ENCODE measurements at regions not wholly inside any gene's neighbourhood (a gene's known extent, or its start where the extent isn't known, plus 50 kb on each side); places are given as distances from the start of the nearest gene placed in this dataset.

DNA sequence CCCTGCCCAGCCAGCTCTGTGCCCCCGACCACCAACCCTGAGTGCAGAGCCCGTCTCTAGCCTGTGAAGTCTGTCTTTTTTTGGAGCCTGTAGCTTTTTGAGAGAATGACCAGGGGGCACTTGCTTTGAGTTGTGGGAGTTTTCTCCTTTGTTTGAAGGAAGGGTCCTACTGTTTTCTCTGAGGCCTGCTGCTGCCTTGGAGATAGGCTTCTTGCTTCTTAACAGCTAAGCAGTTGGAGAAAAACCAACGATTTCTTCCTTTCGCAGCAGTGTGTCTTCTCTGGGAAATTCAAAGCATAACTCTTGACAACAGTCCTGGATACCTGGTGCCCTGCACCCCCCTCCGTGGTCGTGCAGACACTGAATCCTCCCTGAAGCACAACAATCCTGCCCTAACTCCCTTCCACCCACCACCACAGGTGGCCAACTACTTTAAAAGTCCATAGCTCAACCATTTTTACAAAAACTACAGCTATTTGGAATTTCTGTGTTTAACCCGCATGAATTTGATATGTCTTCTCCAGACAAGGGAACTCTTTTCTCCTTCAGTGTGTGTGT is 61.0 kb downstream of the FAM50B start:
- ChIA-PET POLR2A (no interaction called here), CTCF (ENCODE audit: low intra/inter-chr PET ratio) (no interaction called here)
- no peak overlapping the region for H2AFZ ChIP-seq (ENCODE audit: low read depth, low read length)
- no peaks in the 10 kb centered on the region for H3K79me2 ChIP-seq (ENCODE audit: control insufficient read depth, insufficient read depth, low read length)
- no peaks in the 10 kb centered on the region for H3K36me3 ChIP-seq (ENCODE audit: control insufficient read depth, insufficient read depth, low read length)
- H3K9me3 ChIP-seq (replicated peaks; ENCODE audit: control insufficient read depth, insufficient read depth, low read depth, low read length) = no peaks in the 10 kb centered on the region
- no peaks in the 10 kb centered on the region for H4K20me1 ChIP-seq (replicated peaks; ENCODE audit: control insufficient read depth, insufficient read depth, low read length)
- WGBS (ENCODE audit: insufficient coverage, low coverage, missing lambda C conversion rate) = 52% methylated on average over 7 of the region's 7 CpGs
- peaks cover 9% of the 10 kb centered on the region for H3K9me1 ChIP-seq (ENCODE audit: control insufficient read depth, insufficient read depth, low read length)
- no peak for TF ChIP-seq ZBTB17 (CRISPR knock-in tag; IDR thresholded peaks at IDR 0.05)
- TF ChIP-seq, protein P1, sequence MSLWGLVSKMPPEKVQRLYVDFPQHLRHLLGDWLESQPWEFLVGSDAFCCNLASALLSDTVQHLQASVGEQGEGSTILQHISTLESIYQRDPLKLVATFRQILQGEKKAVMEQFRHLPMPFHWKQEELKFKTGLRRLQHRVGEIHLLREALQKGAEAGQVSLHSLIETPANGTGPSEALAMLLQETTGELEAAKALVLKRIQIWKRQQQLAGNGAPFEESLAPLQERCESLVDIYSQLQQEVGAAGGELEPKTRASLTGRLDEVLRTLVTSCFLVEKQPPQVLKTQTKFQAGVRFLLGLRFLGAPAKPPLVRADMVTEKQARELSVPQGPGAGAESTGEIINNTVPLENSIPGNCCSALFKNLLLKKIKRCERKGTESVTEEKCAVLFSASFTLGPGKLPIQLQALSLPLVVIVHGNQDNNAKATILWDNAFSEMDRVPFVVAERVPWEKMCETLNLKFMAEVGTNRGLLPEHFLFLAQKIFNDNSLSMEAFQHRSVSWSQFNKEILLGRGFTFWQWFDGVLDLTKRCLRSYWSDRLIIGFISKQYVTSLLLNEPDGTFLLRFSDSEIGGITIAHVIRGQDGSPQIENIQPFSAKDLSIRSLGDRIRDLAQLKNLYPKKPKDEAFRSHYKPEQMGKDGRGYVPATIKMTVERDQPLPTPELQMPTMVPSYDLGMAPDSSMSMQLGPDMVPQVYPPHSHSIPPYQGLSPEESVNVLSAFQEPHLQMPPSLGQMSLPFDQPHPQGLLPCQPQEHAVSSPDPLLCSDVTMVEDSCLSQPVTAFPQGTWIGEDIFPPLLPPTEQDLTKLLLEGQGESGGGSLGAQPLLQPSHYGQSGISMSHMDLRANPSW (CRISPR knock-in tag; IDR thresholded peaks at IDR 0.05) = no peak
- TF ChIP-seq TCF3 (CRISPR knock-in tag; IDR thresholded peaks at IDR 0.05) = no peak
- no peak for TF ChIP-seq HMGN3 (IDR thresholded peaks at IDR 0.05; ENCODE audit: borderline replicate concordance, extremely low read depth, insufficient read length, low read depth, low read length)
- TF ChIP-seq POLR2G (IDR thresholded peaks at IDR 0.05; ENCODE audit: low read depth, low read length) = no peak
- no peak for TF ChIP-seq ZNF165 (CRISPR knock-in tag; IDR thresholded peaks at IDR 0.05; ENCODE audit: borderline replicate concordance)
- intact Hi-C loops (cut with micrococcal nuclease) = no loop called here
- no peak overlapping the region for H3K4me2 ChIP-seq (ENCODE audit: insufficient read depth, low read length)
- DNase-seq (ENCODE audit: extremely low read depth in 1 of 4, low spot score in 3 of 4) (no peak), FAIRE-seq (no peak), ATAC-seq (no peak)
- in situ Hi-C loops (cut with MboI) = no loop called here
- BruUV-seq (replicated peaks) = no TSS peak
- peaks cover 0 to 25% of the 10 kb centered on the region in 2 experiments; a peak in 2 of 5 replicates for H3K27me3 ChIP-seq (ENCODE audit: control insufficient read depth in 2 of 2, insufficient read depth in 2 of 2, low read length in 2 of 2)
- peaks cover 11 to 29% of the 10 kb centered on the region in 2 experiments for H3K4me1 ChIP-seq (replicated peaks in 1 of 2; ENCODE audit: control insufficient read depth in 2 of 2, insufficient read depth in 2 of 2, low read length in 2 of 2)
- no peak overlapping the region for H3K27ac ChIP-seq (ENCODE audit: extremely low read depth, low read depth, low read length)
- no peak overlapping the region for H3K9ac ChIP-seq (ENCODE audit: insufficient read depth in 1 of 2, low read depth in 2 of 2, low read length in 2 of 2)
- no peak overlapping the region for H3K4me3 ChIP-seq
